Fibroblast of skin of back (primary cell): ENCODE measurements at regions not wholly inside any gene's neighbourhood (a gene's known extent, or its start where the extent isn't known, plus 50 kb on each side); places are given as distances from the start of the nearest gene placed in this dataset.
A peak's percentile ranks its signal among the peaks of the same experiment; 100 is the strongest.
"Not testable (repeated sequence)": the region's sequence is repeated elsewhere in the genome, so short reads cannot be mapped to it uniquely, and the experiment has no call there.

Experiments used
- DNase-seq: peaks from one replicate; pipeline ENCODE4 v3.0.0-alpha.2; 2013

DNA sequence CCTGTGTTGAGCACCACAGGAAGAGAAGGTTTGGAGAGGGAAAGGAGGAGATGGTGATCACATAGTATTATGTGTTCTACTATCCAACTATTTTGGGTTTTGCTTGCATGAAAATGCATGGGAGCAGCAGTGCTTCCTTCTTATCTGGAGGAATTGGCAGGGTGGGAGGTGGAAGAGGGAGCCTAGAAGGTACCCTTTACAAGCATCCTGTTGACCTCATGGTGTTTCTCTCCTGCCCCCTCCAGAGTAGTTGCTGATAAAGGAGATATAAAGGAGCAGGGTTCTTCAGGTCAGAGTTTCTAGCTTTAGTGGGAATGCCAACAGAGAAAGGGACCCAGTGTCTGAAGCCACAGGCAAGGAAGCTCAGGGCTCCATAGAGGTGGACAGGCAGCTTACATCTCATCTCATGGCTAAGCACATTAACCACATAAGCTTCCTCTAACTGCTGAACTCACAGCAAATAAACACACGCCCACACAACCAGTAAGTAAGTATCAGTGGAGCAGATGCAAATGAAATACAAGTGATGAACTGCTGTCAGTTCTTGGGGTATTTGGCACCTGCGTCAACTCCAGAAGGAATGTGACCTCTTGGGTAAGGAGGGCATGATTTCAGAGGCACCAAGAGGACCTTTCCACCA lies 174.2 kb upstream of the SLC38A2 start:
- DNase-seq = no peak

DNA sequence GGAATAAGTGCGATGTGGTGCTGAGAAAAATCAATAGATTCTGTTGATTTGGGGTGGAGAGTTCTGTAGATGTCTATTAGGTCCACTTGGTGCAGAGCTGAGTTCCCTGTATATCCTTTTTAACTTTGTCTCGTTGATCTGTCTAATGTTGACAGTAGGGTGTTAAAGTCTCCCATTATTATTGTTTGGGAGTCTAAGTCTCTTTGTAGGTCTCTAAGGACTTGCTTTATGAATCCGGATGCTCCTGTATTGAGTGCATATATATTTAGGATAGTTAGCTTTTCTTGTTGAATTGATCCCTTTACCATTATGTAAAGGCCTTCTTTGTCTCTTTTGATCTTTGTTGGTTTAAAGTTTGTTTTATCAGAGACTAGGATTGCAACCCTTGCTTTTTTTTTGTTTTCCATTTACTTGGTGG lies 170.8 kb upstream of the SLC38A2 start:
- DNase-seq = not testable (repeated sequence)

DNA sequence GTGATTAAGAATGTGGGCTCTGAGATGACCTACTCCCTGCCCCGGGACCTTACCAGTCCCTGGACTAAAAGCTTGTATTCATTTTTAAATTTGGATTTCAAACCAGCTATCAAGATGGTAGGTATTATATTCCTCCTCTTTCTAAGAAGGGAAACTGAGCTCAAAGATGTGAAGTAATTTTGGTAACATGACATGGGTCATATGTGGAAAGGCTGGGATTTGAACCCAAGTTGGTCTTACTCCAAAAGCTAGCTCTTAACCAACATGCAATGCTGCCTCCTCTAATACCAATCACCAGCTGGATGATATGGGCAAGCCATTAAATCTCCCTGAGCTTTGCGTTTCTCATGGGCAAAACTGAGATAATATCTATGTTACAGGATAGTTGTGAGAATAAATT lies 166.4 kb upstream of the SLC38A2 start:
- DNase-seq = no peak

DNA sequence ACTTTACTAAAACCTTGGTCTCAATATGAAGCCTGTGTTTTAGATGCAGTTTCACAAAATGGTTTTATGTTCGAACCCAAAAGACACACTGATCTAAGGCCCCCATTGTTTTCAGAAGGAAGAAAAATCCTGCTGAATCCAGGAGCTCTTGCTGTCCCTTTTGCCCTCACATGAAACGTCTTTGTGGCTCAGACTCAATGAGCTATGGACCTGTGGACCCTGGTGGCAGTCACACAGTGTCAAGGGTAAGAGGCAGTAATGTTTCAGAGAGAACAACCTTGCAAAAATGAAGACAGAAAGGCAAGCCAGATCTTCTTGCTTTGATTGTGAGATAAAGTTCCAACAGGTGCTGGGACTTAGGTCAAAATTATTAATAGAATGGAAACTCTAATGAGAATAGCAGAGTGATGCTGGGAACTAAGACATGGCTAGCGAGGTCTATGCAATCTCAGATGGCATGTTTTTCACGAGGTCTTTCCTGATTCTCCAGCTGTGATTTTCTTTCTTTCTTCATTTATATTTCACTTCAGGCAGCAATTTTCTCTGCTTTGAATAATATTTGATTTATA lies 164.9 kb upstream of the SLC38A2 start:
- no peak for DNase-seq

DNA sequence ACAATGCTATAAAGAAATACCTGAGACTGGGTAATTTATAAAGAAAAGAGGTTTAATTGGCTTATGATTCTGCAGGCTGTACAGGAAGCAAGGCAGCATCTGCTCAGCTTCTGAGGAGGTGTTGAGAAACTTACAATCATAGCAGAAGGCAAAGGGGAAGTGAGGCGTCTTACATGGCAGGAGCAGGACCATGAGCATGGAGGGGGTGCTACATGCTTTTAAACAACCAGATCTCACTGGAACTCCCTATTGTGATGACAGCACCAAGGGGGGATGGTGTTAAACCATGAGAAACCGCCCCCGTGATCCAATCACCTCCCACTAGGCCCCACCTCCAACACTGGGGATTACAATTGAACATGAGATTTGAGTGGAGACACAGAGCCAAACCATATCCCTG lies 163.7 kb upstream of the SLC38A2 start:
- not testable (repeated sequence) for DNase-seq

DNA sequence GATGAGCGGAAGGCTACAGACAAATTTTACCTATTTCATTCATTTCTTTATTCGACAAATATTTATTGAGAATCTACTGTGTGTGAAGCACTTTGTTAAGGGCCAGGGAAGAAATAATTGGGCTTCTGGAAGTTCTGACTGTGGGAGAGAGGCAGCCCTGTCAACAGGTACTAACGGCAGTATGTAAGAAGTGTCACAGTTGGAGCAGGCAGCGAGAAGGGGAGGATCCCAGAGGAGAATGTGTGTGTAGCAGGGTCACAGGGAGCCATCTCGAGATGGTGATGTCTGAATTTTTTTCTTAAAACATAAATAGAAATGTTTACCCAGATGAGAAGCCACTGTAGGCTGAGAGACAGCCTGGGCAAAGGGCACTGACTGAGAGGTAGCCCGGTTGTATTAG lies 163.3 kb upstream of the SLC38A2 start:
- no peak for DNase-seq

DNA sequence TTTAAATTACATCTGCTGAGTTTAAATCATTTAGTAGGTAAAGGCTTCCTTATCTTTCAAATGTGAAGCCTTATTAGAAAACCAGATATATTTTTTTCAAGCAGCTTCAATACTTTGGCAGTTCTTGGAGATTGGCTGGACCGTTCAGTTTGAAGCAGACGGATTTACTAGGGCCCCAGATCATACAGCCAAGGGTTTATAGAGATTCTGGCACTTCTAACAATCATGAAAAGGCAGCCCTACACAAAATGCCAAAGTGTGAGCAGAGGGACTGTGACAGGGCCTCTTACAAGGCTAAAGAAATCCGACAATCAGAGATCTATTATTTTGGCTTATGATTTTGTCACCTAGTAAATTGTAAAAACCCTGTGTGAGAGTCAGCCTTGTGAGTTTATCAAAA lies 162.8 kb upstream of the SLC38A2 start:
- DNase-seq = no peak

DNA sequence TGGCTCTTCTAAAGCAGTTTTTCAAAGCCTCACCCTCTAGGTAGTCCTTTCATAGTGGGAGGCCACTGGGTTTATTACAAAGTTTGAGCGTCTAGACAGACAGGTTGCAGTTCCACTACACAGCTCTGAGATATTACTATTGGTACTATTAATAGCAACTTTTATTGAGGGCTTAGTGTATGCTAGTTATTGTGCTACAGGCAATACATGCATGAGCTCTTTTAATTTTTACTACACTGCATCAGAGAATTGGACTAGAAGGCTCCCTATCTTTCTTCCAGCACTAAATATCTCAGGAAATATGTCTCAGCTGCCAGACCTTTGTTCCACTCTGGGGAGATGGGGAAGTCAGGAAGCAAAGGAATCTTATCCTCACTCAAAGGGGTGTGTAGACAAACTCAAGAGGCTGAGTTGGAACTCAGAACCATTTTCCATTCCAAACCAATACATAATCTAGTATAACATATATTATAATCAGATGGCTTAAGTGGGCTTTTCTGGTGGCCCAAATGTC lies 161.8 kb upstream of the SLC38A2 start:
- no peak for DNase-seq

DNA sequence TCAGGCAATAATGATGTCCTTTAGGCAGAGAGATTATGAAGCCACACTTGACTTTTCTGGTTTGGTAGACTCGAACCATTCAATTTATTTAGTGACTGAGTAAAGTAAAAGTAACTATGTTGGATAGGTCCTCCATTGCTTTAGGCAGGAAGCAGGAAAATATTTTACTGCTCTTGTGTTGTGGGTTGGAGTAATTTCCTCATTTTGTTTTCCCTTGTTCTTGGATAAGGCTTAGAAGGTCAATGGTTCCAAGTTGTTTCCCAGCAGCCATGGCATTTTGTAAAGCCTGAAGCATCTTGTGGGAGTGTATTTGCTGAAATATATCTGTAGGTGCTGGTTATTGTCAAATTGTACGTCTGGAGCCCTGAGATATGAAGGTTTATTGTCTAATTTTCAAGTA lies 161.2 kb upstream of the SLC38A2 start:
- no peak for DNase-seq

DNA sequence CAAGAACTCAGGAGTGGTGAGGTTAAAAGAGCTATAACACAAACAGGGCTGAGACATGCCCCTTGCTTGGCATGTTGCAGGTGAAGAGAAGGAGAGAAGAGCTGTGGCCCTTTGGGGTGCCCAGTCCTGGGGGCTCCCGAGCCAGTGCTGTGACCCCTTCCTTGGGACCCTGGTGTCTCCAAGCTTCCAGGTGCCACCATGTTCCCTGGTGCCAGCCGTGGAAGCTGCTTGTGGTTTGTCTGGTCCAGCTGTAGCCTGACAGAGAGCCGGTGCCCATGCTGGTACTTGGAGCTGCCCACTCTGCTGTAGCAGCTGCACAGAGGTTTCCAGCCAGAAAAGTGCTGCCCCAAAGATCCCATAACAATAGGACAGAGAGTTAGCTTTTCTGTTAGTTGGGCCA lies 159.2 kb upstream of the SLC38A2 start:
- no peak for DNase-seq

DNA sequence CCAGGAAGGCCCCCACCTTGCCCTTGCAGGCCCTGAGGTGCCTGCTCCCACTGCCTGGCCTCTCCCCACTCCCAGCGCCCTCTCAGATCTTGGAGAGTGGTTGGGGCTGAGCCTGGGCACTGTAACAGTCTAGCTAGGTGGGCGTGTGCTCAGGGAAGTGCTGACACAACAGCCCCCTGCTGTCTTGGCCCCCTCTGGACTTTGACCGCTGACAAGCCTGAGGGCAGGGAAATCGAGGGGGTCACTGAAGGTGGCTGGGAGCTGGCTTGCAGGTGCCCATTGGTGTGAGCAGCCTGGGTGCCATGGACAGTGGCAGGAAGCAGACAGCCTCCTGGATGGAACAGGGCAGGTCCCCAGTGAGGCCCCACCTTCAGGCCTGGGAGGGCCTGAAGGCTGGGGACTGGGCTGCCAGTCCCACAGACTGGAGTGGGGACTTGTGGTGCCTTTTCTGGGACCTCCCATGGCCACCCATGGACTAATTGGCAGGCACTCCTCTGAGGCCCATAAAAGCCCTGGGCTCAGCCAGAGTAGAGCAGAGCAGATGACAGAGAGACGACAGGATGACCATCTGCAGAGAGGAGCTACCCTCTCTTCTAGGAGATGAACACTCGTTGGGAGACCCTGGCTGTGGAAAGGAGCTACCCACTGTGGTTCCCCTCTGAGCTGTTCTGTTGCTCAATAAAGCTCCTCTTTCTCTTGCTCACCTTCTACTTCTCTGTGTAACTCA lies 158.6 kb upstream of the SLC38A2 start:
- DNase-seq = no peak

DNA sequence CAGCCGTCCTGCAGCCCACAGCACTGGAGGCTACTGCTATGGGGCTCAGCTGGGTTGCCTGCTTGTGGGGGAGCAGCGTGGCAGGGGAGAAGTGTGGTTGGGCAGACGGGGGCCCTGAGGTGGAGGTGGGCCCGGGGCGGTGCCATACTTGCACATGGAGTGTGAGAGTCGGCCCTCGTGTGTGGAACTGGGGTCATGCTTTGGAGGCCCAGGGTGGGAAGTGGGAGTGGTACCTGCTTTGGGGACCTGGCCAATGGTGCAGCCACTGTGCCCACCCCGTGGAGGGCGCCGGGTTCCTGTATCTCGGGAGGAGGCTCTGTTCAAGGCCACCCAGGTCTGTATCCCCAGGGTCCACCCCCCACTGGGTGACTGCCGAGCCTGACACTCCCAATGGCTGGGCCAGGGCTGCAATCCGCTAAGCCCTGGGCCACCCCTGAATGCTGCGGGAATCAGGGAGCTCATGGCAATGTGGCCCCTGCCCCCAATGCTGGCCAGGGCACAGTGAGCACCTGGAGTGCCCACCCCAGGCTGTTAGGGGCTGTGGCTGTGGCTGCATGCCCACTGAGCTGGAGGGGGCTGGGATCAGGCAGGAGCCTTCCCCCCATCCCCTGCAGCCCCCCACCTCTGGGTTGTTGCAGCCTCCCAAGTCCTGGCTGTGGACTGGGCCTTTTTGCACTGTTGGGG lies 157.9 kb upstream of the SLC38A2 start:
- DNase-seq = no peak

DNA sequence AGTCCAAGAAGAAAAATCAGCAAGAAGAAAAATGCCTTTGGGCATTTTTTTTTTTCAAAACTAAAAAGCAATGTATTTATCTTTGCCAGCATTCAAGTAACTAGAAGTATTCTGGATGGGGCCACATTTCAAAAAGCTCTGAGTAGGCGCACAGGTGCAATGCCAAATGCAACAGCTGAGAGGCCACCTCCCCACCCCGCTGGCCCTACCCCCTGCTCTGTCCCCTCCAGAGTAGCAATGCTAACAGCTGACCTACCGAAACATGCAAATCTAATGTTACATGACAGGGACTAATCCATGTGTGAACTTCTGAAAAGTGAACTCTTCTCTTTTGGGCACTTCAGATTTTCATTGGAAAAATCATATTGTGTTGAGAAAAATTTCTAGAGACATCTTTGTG lies 153.7 kb upstream of the SLC38A2 start:
- no peak for DNase-seq

DNA sequence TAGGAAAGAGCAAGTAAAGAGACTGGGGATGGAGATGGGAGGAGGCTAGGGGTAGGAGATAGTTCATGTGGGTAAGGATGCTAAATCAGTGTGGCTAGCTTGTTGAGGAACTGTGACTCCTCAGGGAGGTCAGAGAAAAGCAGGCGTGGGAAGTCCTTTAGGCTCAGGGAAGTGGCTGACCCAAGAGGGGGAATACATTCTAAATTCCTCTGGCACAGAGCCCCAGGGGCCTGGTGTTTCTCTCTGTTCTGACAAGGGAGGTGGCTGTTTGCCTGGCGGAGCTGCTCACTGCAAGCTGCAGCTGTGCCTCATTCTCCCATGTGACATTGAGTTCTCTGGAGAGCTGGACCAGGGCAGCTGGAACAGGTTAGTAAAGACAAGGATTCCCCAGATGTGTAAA lies 152.2 kb upstream of the SLC38A2 start:
- peak; percentile 72 for DNase-seq

DNA sequence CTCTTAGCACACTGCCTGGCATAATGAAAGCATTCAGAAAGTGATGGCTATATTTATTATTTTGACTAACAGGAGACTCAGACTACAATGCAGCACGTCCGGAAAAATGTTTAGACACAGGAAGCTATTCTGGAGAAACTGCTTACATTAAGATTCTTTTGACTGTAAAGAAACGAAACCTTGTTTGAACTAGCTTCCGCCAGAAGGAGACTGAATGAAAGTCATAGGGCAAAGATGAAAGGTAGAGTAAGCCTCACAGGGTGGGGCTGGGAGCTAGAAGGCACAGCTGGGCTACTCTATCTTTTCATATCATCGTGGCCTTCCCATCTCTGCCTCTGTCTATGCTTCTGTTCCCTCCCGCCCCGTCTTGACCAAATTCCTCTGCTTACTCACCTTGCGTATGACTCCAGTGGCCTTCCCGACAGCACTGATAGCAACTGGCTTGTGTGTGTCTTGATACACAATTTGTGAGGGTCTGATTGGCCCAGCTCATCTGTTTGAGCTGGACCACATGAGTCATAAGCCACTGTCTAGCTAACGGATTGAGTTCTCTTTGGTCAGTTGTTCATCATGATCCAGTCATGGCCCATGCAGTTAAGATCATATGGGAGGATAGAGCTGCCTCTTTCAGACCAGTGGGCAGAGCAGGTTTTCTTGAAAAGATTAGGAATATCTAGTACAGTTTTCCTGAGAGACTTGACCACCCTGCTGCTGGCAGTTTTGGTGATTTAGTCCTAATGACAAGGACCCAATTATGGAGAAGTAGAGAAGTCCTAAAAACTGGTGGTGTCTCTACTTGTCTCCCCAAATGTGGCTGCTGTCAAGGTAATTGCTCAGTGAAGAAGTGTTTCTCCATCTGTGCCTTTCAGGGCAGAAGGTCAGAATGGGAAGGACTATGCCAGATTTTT lies 151.5 kb upstream of the SLC38A2 start:
- DNase-seq = peak; percentile 95

DNA sequence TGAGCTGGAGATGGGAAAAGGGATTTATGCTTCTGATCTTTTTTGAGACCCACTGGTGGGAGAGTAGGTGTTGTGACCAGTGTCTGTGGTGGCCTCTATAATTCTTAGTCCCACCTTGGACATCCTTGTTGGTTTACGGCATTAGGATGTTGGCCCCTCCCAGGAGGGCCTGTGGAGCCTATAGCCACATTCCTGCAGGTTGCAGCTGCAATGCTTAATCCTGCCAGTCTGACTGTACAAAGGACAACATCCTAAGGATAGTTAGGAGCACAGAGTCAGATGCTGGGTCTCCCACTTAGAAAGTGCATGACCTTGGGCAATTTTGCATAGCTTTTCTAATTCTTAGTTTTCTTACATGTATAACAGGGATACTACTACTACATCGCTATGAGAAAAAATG lies 150.9 kb upstream of the SLC38A2 start:
- no peak for DNase-seq

DNA sequence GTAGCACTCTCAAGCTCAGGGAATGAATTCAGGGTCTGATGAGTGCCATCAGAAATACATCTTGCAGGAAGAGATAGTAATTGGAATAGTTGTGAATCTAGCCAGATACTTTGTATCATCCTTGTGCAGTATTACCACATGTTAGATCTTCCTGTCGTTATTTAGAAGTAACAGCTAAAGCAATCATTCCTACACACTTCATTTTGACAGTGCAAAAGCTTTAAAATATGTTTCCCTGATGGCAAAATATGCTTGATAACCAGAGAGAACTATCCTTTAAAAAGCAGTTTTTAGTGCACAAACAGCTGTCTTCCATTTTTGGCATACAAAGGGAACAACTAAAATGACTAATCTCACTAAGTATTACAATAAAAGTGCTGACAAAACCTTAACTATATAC lies 149.5 kb upstream of the SLC38A2 start:
- DNase-seq = no peak

DNA sequence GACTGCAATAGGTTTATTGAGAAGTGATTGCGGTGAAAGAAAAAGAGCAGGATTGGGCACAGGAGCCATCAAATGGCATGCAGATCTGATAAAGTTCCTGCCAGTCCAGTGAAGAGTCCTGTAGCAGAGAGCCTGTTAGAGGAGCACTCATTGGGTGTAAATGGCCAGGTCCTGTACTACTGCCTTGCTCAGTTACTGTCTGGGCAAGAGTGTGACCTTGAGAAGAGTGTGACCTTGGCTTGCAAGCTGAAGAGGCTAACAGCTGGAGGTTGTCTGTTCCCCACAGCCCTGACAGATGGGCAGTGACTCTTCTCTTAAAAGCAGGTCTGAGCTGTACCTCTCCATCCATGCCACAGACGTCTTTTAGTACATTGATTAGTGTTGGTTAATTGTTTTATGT lies 148.6 kb upstream of the SLC38A2 start:
- no peak for DNase-seq

DNA sequence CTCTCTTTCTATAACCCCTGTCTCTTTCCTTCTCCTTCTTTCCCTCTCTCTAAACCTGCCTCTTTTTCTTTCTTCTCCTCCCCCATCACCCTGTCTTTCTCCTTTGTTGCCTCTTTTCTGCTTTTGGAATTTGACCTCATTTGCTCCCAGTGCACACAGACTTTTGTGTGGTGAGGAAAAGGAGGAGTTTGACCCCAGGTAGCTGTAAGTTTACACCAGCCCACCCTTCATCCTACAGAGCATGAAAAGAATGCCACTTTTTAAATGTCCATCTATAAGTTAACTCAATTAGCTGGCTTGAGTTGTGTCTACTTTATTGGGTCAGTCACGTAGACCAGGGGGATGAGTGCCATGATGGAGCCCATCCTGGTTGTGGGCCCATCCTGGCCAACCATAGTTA lies 146.8 kb upstream of the SLC38A2 start:
- no peak for DNase-seq

DNA sequence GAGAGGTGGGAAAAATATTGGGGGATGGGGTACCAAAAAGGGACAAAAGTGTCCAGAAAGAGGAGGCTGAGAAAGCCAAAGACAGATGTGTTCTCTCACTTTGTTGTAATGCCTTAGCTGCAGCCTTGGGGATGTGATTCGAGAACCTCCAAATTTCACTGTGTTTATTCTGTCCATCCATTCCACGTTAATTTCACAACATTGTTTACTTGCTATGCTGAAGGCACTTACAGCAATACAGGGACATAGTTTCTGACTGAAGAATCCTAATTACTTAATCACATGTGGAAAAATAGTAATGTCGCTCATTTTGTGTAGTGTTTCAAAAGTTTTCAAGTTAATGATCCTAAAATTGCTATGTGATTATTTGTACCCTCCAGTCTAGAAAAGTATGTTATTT lies 146.2 kb upstream of the SLC38A2 start:
- no peak for DNase-seq

DNA sequence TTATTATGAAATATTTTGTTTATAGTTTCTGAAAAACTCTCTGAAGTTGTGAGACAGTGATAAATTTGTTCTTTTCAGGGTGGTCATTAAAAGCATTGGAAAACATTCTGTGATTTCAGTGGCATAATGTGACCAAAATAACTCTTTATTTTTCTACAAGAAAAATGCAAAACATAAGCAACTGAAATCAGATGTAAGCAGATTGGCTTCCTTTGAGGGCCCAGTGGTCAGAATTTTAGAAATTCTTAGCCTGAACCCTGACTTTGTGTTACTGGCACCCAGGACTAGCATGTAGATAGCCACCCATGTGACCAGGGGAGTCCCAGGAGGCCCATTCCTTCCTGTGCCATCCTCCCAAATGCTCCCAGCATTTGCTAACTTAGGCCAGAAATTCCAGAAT lies 145.6 kb upstream of the SLC38A2 start:
- DNase-seq = no peak

DNA sequence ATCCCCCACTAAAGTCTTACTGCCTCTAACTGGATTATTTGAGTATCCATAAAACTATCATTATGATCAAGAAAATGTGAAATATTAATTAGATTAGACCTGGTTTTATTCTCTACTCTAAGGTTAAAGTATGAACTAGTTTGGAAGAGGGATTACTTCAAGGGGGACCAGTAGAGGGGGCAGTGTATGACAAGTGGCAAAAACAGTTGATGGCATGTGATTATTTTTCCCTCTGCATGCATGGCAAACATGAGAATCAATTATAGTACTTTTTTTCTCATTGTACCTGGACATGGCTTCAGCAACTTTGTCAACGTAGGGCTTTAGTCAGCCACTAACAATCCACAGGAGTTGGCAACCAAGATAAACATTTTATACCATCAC lies 145.0 kb upstream of the SLC38A2 start:
- DNase-seq = no peak
